Natural killer cell treated with Interleukin-12 subunit alpha and Interleukin-12 subunit beta and Interleukin-15 and Interleukin-18, amount 100 ng/mL, for 72 hours (primary cell): ENCODE measurements at regions not wholly inside any gene's neighbourhood (a gene's known extent, or its start where the extent isn't known, plus 50 kb on each side); places are given as distances from the start of the nearest gene placed in this dataset.
A peak's percentile ranks its signal among the peaks of the same experiment; 100 is the strongest.

ENCODE experiments used
- ATAC-seq, 2 donors: fragments of 150-1000 bp; cut with Tn5 transposase in 1 of 2; sonication (Bioruptor Pico), chemical (Tn5 transposase) in 1 of 2; 2 replicates each; pipeline ENCODE4 v1.10.0; 2021
- DNase-seq: peaks from one replicate; pipeline ENCODE4 v3.0.0; 2022; ENCODE audit warnings: low spot score
- H3K27ac Mint-ChIP-seq, 2 donors: 1 replicate in 1 of 2; 2 replicates in 1 of 2; pipeline ENCODE4 v1.8.0; 2022; ENCODE audit warnings: mixed read lengths in 2 of 2, mild to moderate bottlenecking in 1 of 2, moderate library complexity in 1 of 2
- H3K27me3 Mint-ChIP-seq, 2 donors: 1 replicate in 1 of 2; 2 replicates in 1 of 2; pipeline ENCODE4 v1.8.0; 2022; ENCODE audit warnings: mixed read lengths in 2 of 2
- H3K36me3 Mint-ChIP-seq: one replicate; pipeline ENCODE4 v1.8.0; 2022; ENCODE audit warnings: mixed read lengths
- H3K4me1 Mint-ChIP-seq, 2 donors: 1 replicate in 1 of 2; 2 replicates in 1 of 2; pipeline ENCODE4 v1.8.0; 2022; ENCODE audit warnings: low read depth in 2 of 2, mixed read lengths in 2 of 2, mild to moderate bottlenecking in 1 of 2
- H3K4me3 Mint-ChIP-seq: one replicate; pipeline ENCODE4 v1.8.0; 2022; ENCODE audit warnings: mixed read lengths
- H3K9me3 Mint-ChIP-seq: 2 replicates; pipeline ENCODE4 v1.8.0; 2022; ENCODE audit warnings: mixed read lengths

- DNase-seq = no peak
- Mint-ChIP-seq H3K9me3 (no peaks in the 10 kb centered on the region), H3K4me1 (no peaks in the 10 kb centered on the region), H3K4me3 (no peak overlapping the region), H3K27ac (no peak overlapping the region), H3K36me3 (no peaks in the 10 kb centered on the region), H3K27me3 (no peaks in the 10 kb centered on the region)
- ATAC-seq = no peak
Observed at GRCh38 chr6:134866563-134866962, 83.3 kb downstream of the ALDH8A1 start.

GRCh38 chr6:134864558-134864957 is 85.3 kb downstream of the ALDH8A1 start:
- ATAC-seq = no peak
- H3K4me1 Mint-ChIP-seq = no peaks in the 10 kb centered on the region
- no peaks in the 10 kb centered on the region for H3K36me3 Mint-ChIP-seq
- no peak overlapping the region for H3K4me3 Mint-ChIP-seq
- H3K9me3 Mint-ChIP-seq = no peaks in the 10 kb centered on the region
- H3K27ac Mint-ChIP-seq = no peak overlapping the region
- H3K27me3 Mint-ChIP-seq = no peaks in the 10 kb centered on the region
- DNase-seq = no peak

GRCh38 chr6:134863763-134864510 is 86.0 kb downstream of the ALDH8A1 start:
- Mint-ChIP-seq H3K36me3 (no peaks in the 10 kb centered on the region), H3K27me3 (no peaks in the 10 kb centered on the region)

GRCh38 chr6:134854366-134854765 is 95.5 kb downstream of the ALDH8A1 start:
- H3K9me3 Mint-ChIP-seq = no peaks in the 10 kb centered on the region
- H3K27me3 Mint-ChIP-seq = peaks cover 0 to 7% of the 10 kb centered on the region in 2 donors
- no peak for DNase-seq
- H3K27ac Mint-ChIP-seq = no peak overlapping the region
- ATAC-seq = no peak
- no peaks in the 10 kb centered on the region for H3K36me3 Mint-ChIP-seq
- no peaks in the 10 kb centered on the region for H3K4me1 Mint-ChIP-seq
- no peak overlapping the region for H3K4me3 Mint-ChIP-seq

More at GRCh38 chr6:134863763-134864510, 86.0 kb downstream of the ALDH8A1 start:
- Mint-ChIP-seq H3K4me1 (no peaks in the 10 kb centered on the region), H3K4me3 (no peak overlapping the region), H3K9me3 (no peaks in the 10 kb centered on the region), H3K27ac (no peak overlapping the region)
- DNase-seq (no peak), ATAC-seq (peak in 1 of 2 donors; percentile 24)

- Mint-ChIP-seq H3K9me3 (no peaks in the 10 kb centered on the region), H3K4me1 (no peaks in the 10 kb centered on the region), H3K27me3 (peaks cover 0 to 7% of the 10 kb centered on the region in 2 donors), H3K36me3 (no peaks in the 10 kb centered on the region), H3K27ac (no peak overlapping the region), H3K4me3 (no peak overlapping the region)
- ATAC-seq = no peak
- DNase-seq = no peak
Observed at GRCh38 chr6:134853111-134854055, 96.5 kb downstream of the ALDH8A1 start.

- no peak for ATAC-seq
- H3K4me3 Mint-ChIP-seq = no peak overlapping the region
- no peaks in the 10 kb centered on the region for H3K4me1 Mint-ChIP-seq
- no peak overlapping the region for H3K27ac Mint-ChIP-seq
- H3K9me3 Mint-ChIP-seq = no peaks in the 10 kb centered on the region
- H3K27me3 Mint-ChIP-seq = peaks cover 9 to 10% of the 10 kb centered on the region in 2 donors
- no peaks in the 10 kb centered on the region for H3K36me3 Mint-ChIP-seq
- DNase-seq = no peak
Observed at GRCh38 chr6:134851548-134851947, 98.4 kb downstream of the ALDH8A1 start.

GRCh38 chr6:134850721-134851305 is 99.1 kb downstream of the ALDH8A1 start:
- ATAC-seq = no peak
- H3K9me3 Mint-ChIP-seq = no peaks in the 10 kb centered on the region
- H3K27me3 Mint-ChIP-seq = peaks cover 9 to 10% of the 10 kb centered on the region in 2 donors
- H3K36me3 Mint-ChIP-seq = no peaks in the 10 kb centered on the region
- DNase-seq = no peak
- no peaks in the 10 kb centered on the region for H3K4me1 Mint-ChIP-seq
- H3K27ac Mint-ChIP-seq = no peak overlapping the region
- no peak overlapping the region for H3K4me3 Mint-ChIP-seq

GRCh38 chr6:134849920-134850447 is 99.9 kb downstream of the ALDH8A1 start:
- Mint-ChIP-seq H3K4me3 (no peak overlapping the region), H3K4me1 (no peaks in the 10 kb centered on the region), H3K27me3 (peaks cover 8 to 9% of the 10 kb centered on the region in 2 donors), H3K27ac (no peak overlapping the region), H3K9me3 (no peaks in the 10 kb centered on the region), H3K36me3 (no peaks in the 10 kb centered on the region)
- DNase-seq (no peak), ATAC-seq (no peak)

GRCh38 chr6:134848076-134848475 is 101.8 kb downstream of the ALDH8A1 start:
- no peak overlapping the region for H3K4me3 Mint-ChIP-seq
- ATAC-seq = no peak
- no peak for DNase-seq
- peaks cover 3 to 9% of the 10 kb centered on the region in 2 donors for H3K27me3 Mint-ChIP-seq
- H3K4me1 Mint-ChIP-seq = no peaks in the 10 kb centered on the region
- H3K9me3 Mint-ChIP-seq = no peaks in the 10 kb centered on the region
- H3K36me3 Mint-ChIP-seq = no peaks in the 10 kb centered on the region
- H3K27ac Mint-ChIP-seq = no peak overlapping the region

- Mint-ChIP-seq H3K4me3 (no peak overlapping the region), H3K27me3 (peaks cover 10 to 18% of the 10 kb centered on the region in 2 donors), H3K36me3 (no peaks in the 10 kb centered on the region), H3K27ac (no peak overlapping the region), H3K4me1 (no peaks in the 10 kb centered on the region), H3K9me3 (no peaks in the 10 kb centered on the region)
- ATAC-seq (no peak), DNase-seq (no peak)
Observed at GRCh38 chr6:134846865-134847264, 103.0 kb downstream of the ALDH8A1 start.

- ATAC-seq (no peak), DNase-seq (no peak)
- H3K36me3 Mint-ChIP-seq = no peaks in the 10 kb centered on the region
- peaks cover 10 to 21% of the 10 kb centered on the region in 2 donors for H3K27me3 Mint-ChIP-seq
- H3K4me3 Mint-ChIP-seq = no peak overlapping the region
- no peaks in the 10 kb centered on the region for H3K9me3 Mint-ChIP-seq
- H3K4me1 Mint-ChIP-seq = no peaks in the 10 kb centered on the region
- no peak overlapping the region for H3K27ac Mint-ChIP-seq
Observed at GRCh38 chr6:134846031-134846430, 103.9 kb downstream of the ALDH8A1 start.

- no peaks in the 10 kb centered on the region for H3K36me3 Mint-ChIP-seq
- ATAC-seq (no peak), DNase-seq (no peak)
- no peaks in the 10 kb centered on the region for H3K9me3 Mint-ChIP-seq
- H3K4me1 Mint-ChIP-seq = no peaks in the 10 kb centered on the region
- H3K27me3 Mint-ChIP-seq = peaks cover 14 to 21% of the 10 kb centered on the region in 2 donors
- H3K27ac Mint-ChIP-seq = no peak overlapping the region
- no peak overlapping the region for H3K4me3 Mint-ChIP-seq
Observed at GRCh38 chr6:134844120-134844519, 105.8 kb downstream of the ALDH8A1 start.

GRCh38 chr6:134840086-134840867 is 109.6 kb downstream of the ALDH8A1 start:
- Mint-ChIP-seq H3K27ac (no peak overlapping the region), H3K4me1 (no peaks in the 10 kb centered on the region), H3K4me3 (no peak overlapping the region), H3K27me3 (peaks cover 15 to 28% of the 10 kb centered on the region in 2 donors), H3K36me3 (no peaks in the 10 kb centered on the region), H3K9me3 (no peaks in the 10 kb centered on the region)
- no peak for DNase-seq
- no peak for ATAC-seq
